ENCODE measurements at regions not wholly inside any gene's neighbourhood (a gene's known extent, or its start where the extent isn't known, plus 50 kb on each side); places are given as distances from the start of the nearest gene placed in this dataset.
"Not testable (repeated sequence)": the region's sequence is repeated elsewhere in the genome, so short reads cannot be mapped to it uniquely, and the experiment has no call there.

DNA sequence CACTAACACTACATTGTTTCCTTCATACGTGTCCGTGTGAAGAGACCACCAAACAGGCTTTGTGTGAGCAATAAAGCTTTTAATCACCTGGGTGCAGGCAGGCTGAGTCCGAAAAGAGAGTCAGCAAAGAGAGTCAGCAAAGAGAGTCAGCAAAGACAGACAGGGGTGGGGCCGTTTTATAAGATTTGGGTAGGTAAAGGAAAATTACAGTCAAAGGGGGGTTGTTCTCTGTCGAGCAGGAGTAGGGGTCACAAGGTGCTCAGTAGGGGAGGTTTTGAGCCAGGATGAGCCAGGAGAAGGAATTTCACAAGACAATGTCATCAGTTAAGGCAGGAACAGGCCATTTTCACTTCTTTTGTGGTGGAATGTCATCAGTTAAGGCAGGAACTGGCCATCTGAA is 1226.2 kb downstream of the OTOL1 start:
- TF ChIP-seq, protein P1, sequence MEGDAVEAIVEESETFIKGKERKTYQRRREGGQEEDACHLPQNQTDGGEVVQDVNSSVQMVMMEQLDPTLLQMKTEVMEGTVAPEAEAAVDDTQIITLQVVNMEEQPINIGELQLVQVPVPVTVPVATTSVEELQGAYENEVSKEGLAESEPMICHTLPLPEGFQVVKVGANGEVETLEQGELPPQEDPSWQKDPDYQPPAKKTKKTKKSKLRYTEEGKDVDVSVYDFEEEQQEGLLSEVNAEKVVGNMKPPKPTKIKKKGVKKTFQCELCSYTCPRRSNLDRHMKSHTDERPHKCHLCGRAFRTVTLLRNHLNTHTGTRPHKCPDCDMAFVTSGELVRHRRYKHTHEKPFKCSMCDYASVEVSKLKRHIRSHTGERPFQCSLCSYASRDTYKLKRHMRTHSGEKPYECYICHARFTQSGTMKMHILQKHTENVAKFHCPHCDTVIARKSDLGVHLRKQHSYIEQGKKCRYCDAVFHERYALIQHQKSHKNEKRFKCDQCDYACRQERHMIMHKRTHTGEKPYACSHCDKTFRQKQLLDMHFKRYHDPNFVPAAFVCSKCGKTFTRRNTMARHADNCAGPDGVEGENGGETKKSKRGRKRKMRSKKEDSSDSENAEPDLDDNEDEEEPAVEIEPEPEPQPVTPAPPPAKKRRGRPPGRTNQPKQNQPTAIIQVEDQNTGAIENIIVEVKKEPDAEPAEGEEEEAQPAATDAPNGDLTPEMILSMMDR (CRISPR knock-in tag; IDR thresholded peaks at IDR 0.05): not testable (repeated sequence)
- not testable (repeated sequence) for TF ChIP-seq ZNF660 (CRISPR knock-in tag; IDR thresholded peaks at IDR 0.05; ENCODE audit: borderline replicate concordance, low read depth); FOXJ3 (CRISPR knock-in tag; IDR thresholded peaks at IDR 0.05; ENCODE audit: borderline replicate concordance); POLR2AphosphoS5 (IDR thresholded peaks at IDR 0.05; ENCODE audit: low read depth, low read length); ONECUT2 (CRISPR knock-in tag; IDR thresholded peaks at IDR 0.05); ZNF180 (CRISPR knock-in tag; IDR thresholded peaks at IDR 0.05; ENCODE audit: borderline replicate concordance, low read depth); KAT2B (IDR thresholded peaks at IDR 0.05; ENCODE audit: borderline replicate concordance, low read depth, low read length); SAP130 (CRISPR knock-in tag; IDR thresholded peaks at IDR 0.05; ENCODE audit: low read depth); NFRKB (IDR thresholded peaks at IDR 0.05)
- TF ChIP-seq, protein P2, sequence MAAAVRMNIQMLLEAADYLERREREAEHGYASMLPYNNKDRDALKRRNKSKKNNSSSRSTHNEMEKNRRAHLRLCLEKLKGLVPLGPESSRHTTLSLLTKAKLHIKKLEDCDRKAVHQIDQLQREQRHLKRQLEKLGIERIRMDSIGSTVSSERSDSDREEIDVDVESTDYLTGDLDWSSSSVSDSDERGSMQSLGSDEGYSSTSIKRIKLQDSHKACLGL (CRISPR knock-in tag; IDR thresholded peaks at IDR 0.05): not testable (repeated sequence)

All from HepG2 (cell line).